ENCODE measurements at regions not wholly inside any gene's neighbourhood (a gene's known extent, or its start where the extent isn't known, plus 50 kb on each side); places are given as distances from the start of the nearest gene placed in this dataset.

DNA sequence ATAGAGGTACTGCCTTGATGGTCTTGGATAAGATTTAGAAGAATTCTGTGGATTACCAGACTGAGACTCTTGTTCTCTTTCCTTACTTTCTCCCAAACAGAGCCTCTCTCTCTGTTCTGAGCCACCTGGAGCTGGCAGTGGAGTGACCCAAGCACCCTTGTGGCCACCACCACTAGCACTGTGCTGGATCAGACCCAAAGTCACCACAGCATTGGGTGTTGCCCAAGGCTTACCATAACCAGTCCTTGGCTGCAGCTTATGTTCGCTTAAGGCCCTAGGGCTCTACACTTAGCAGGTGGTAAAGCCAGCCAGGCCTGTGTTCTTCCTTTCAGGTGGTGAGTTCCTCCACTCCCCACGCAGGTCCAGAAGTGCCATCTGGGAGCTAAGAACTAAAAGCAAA is 79.8 kb downstream of the SEM1 start:
- Histone ChIP-seq H3K14ac (ENCODE audit: low read length in 2 of 2) (no peak overlapping the region), H4K8ac (ENCODE audit: low read length) (no peak overlapping the region), H3K4me3 (ENCODE audit: insufficient read depth in 1 of 2, low read depth in 1 of 2, low read length in 2 of 2) (no peak overlapping the region), H3K27ac (ENCODE audit: low read length, poor library complexity, severe bottlenecking) (no peak overlapping the region), H2BK120ac (ENCODE audit: low read depth, low read length) (no peak overlapping the region), H3K9me3 (ENCODE audit: control insufficient read depth, low read length) (no peaks in the 10 kb centered on the region), H2BK15ac (ENCODE audit: low read depth, poor library complexity, severe bottlenecking) (no peak overlapping the region), H2AK5ac (ENCODE audit: low read length, severe bottlenecking) (no peak overlapping the region), H2BK5ac (ENCODE audit: low read depth, low read length, poor library complexity, severe bottlenecking) (no peak overlapping the region), H3K36me3 (ENCODE audit: control insufficient read depth in 1 of 2, insufficient read depth in 2 of 2, low read depth in 1 of 2, low read length in 2 of 2) (no peaks in the 10 kb centered on the region), H3K4me1 (ENCODE audit: control insufficient read depth, insufficient read depth, low read depth, low read length) (no peaks in the 10 kb centered on the region), H3K27me3 (ENCODE audit: control insufficient read depth in 1 of 2, insufficient read depth in 1 of 2, low read length in 2 of 2) (no peaks in the 10 kb centered on the region), H3K4ac (ENCODE audit: low read depth in 1 of 2, low read length in 2 of 2) (no peak overlapping the region), H2AFZ (ENCODE audit: low read depth, low read length) (no peak overlapping the region), H3K4me2 (ENCODE audit: low read length, poor library complexity, severe bottlenecking) (no peak overlapping the region), H3K9ac (ENCODE audit: low read length) (no peak overlapping the region), H4K91ac (ENCODE audit: low read length) (no peak overlapping the region), H3K79me1 (replicated peaks; ENCODE audit: low read length, poor library complexity, severe bottlenecking) (no peaks in the 10 kb centered on the region), H3K23ac (ENCODE audit: low read length in 2 of 2) (no peak overlapping the region), H3K18ac (ENCODE audit: low read depth in 1 of 2, low read length in 2 of 2) (no peak overlapping the region), H2BK12ac (ENCODE audit: low read length in 2 of 2) (no peak overlapping the region)
- 72% methylated on average over 2 of the region's 2 CpGs for WGBS
- no peak for DNase-seq

DNA sequence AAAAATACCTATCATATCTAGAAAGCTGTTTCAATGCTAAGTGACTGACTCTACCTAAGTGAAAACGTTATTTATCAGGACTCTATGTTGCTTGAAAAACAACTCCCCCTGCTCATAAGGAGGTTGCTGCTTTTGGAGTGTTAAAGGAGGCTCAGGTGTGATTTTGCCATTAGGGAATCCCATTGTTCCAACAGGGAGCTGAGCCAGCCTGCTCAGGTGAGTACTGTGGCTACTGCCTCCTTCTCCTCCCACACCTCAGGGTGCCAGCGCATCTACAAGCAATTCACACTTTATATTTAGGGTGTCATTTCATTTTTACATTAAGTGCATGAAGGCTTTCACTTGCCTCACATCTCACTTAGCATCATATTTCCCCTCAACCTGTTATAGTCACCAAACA is 84.7 kb downstream of the SEM1 start:
- Histone ChIP-seq H3K36me3 (ENCODE audit: control insufficient read depth in 1 of 2, insufficient read depth in 2 of 2, low read depth in 1 of 2, low read length in 2 of 2) (no peaks in the 10 kb centered on the region), H2BK5ac (ENCODE audit: low read depth, low read length, poor library complexity, severe bottlenecking) (no peak overlapping the region), H3K27me3 (ENCODE audit: control insufficient read depth in 1 of 2, insufficient read depth in 1 of 2, low read length in 2 of 2) (no peaks in the 10 kb centered on the region), H3K4me3 (ENCODE audit: insufficient read depth in 1 of 2, low read depth in 1 of 2, low read length in 2 of 2) (no peak overlapping the region), H2BK15ac (ENCODE audit: low read depth, poor library complexity, severe bottlenecking) (no peak overlapping the region), H3K4ac (ENCODE audit: low read depth in 1 of 2, low read length in 2 of 2) (no peak overlapping the region), H4K91ac (ENCODE audit: low read length) (no peak overlapping the region), H3K23ac (ENCODE audit: low read length in 2 of 2) (no peak overlapping the region), H3K27ac (ENCODE audit: low read length, poor library complexity, severe bottlenecking) (no peak overlapping the region), H3K14ac (ENCODE audit: low read length in 2 of 2) (no peak overlapping the region), H2AK5ac (ENCODE audit: low read length, severe bottlenecking) (no peak overlapping the region), H3K9me3 (ENCODE audit: control insufficient read depth, low read length) (peaks cover 5% of the 10 kb centered on the region), H3K9ac (ENCODE audit: low read length) (no peak overlapping the region), H3K4me2 (ENCODE audit: low read length, poor library complexity, severe bottlenecking) (no peak overlapping the region), H3K4me1 (ENCODE audit: control insufficient read depth, insufficient read depth, low read depth, low read length) (no peaks in the 10 kb centered on the region), H3K79me1 (replicated peaks; ENCODE audit: low read length, poor library complexity, severe bottlenecking) (no peaks in the 10 kb centered on the region), H3K18ac (ENCODE audit: low read depth in 1 of 2, low read length in 2 of 2) (no peak overlapping the region), H4K8ac (ENCODE audit: low read length) (no peak overlapping the region), H2BK12ac (ENCODE audit: low read length in 2 of 2) (no peak overlapping the region), H2BK120ac (ENCODE audit: low read depth, low read length) (no peak overlapping the region), H2AFZ (ENCODE audit: low read depth, low read length) (no peak overlapping the region)
- WGBS: 50% methylated on average over 1 of the region's 2 CpGs
- DNase-seq: no peak

DNA sequence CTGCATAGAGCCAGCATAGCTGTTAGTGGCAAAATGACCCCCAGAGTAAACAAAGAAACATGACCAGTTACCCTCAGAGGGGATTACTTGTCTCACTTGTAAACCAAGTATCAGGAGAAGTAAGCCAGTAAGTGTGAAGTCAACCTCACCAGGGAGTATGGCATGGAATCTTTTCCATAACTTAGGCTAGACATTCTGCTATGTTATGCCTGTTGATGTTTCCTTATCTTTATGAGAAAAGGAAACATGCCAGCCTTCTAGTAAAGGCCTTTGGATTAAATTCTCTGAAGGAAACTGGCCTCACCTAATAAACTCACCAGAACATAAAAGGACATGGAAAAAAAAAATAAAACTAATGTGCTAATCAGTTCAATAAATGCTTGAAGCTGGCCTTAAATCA is 87.7 kb downstream of the SEM1 start:
- no peak overlapping the region for H3K14ac ChIP-seq (ENCODE audit: low read length in 2 of 2)
- no peak overlapping the region for H3K9ac ChIP-seq (ENCODE audit: low read length)
- no peaks in the 10 kb centered on the region for H3K79me1 ChIP-seq (replicated peaks; ENCODE audit: low read length, poor library complexity, severe bottlenecking)
- H3K27me3 ChIP-seq (ENCODE audit: control insufficient read depth in 1 of 2, insufficient read depth in 1 of 2, low read length in 2 of 2): no peaks in the 10 kb centered on the region
- peaks cover 9% of the 10 kb centered on the region for H3K9me3 ChIP-seq (ENCODE audit: control insufficient read depth, low read length)
- no peak overlapping the region for H3K4ac ChIP-seq (ENCODE audit: low read depth in 1 of 2, low read length in 2 of 2)
- H2BK5ac ChIP-seq (ENCODE audit: low read depth, low read length, poor library complexity, severe bottlenecking): no peak overlapping the region
- H3K27ac ChIP-seq (ENCODE audit: low read length, poor library complexity, severe bottlenecking): no peak overlapping the region
- H4K8ac ChIP-seq (ENCODE audit: low read length): no peak overlapping the region
- H3K36me3 ChIP-seq (ENCODE audit: control insufficient read depth in 1 of 2, insufficient read depth in 2 of 2, low read depth in 1 of 2, low read length in 2 of 2): no peaks in the 10 kb centered on the region
- no peak overlapping the region for H2AFZ ChIP-seq (ENCODE audit: low read depth, low read length)
- H3K4me1 ChIP-seq (ENCODE audit: control insufficient read depth, insufficient read depth, low read depth, low read length): no peaks in the 10 kb centered on the region
- no peak for DNase-seq
- H2BK120ac ChIP-seq (ENCODE audit: low read depth, low read length): no peak overlapping the region
- H4K91ac ChIP-seq (ENCODE audit: low read length): no peak overlapping the region
- no peak overlapping the region for H3K4me2 ChIP-seq (ENCODE audit: low read length, poor library complexity, severe bottlenecking)
- H3K23ac ChIP-seq (ENCODE audit: low read length in 2 of 2): no peak overlapping the region
- no peak overlapping the region for H3K18ac ChIP-seq (ENCODE audit: low read depth in 1 of 2, low read length in 2 of 2)
- H2BK12ac ChIP-seq (ENCODE audit: low read length in 2 of 2): no peak overlapping the region
- no peak overlapping the region for H2BK15ac ChIP-seq (ENCODE audit: low read depth, poor library complexity, severe bottlenecking)
- H2AK5ac ChIP-seq (ENCODE audit: low read length, severe bottlenecking): no peak overlapping the region
- H3K4me3 ChIP-seq (ENCODE audit: insufficient read depth in 1 of 2, low read depth in 1 of 2, low read length in 2 of 2): no peak overlapping the region

DNA sequence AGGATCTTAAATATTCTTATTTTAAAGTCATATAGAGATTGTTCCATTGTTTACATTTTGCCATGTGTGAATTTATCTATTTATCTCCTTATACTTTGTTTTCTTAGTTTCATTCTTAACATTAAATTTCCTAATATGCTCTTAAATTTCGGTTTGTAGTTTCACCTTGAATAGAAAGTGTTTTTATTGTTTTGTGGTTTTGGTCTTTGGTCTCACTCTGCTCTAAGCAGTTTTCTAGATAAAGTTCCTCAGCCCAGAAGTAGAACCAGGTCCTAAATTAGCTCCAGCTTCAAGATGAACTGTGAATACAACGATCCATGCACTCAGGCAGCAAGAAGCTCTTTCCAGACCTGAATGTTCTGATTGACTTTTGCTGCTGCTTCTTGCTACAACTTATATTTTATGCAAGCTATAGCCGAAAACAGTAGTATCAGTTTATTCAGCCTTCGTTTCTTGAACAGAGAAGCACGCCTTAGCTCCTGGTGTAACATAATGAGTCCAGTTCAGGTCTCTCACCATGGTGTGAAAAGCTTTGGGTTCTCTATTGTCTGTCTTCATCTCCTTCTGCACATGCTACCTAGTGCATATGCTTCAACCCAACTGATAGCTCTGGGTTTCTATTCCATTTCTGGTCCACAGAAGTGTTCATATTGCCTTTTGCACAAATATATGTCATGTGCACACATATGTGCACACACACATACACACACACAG is 95.3 kb downstream of the SEM1 start:
- Histone ChIP-seq H2BK15ac (ENCODE audit: low read depth, poor library complexity, severe bottlenecking) (no peak overlapping the region), H3K27me3 (ENCODE audit: control insufficient read depth in 1 of 2, insufficient read depth in 1 of 2, low read length in 2 of 2) (no peaks in the 10 kb centered on the region), H3K36me3 (ENCODE audit: control insufficient read depth in 1 of 2, insufficient read depth in 2 of 2, low read depth in 1 of 2, low read length in 2 of 2) (no peaks in the 10 kb centered on the region), H2BK5ac (ENCODE audit: low read depth, low read length, poor library complexity, severe bottlenecking) (no peak overlapping the region), H3K4me2 (ENCODE audit: low read length, poor library complexity, severe bottlenecking) (no peak overlapping the region), H2AFZ (ENCODE audit: low read depth, low read length) (no peak overlapping the region), H2BK120ac (ENCODE audit: low read depth, low read length) (no peak overlapping the region), H3K9ac (ENCODE audit: low read length) (no peak overlapping the region), H3K9me3 (ENCODE audit: control insufficient read depth, low read length) (peaks cover 2% of the 10 kb centered on the region), H4K8ac (ENCODE audit: low read length) (no peak overlapping the region), H2BK12ac (ENCODE audit: low read length in 2 of 2) (no peak overlapping the region), H3K14ac (ENCODE audit: low read length in 2 of 2) (no peak overlapping the region), H4K91ac (ENCODE audit: low read length) (no peak overlapping the region), H3K18ac (ENCODE audit: low read depth in 1 of 2, low read length in 2 of 2) (no peak overlapping the region), H2AK5ac (ENCODE audit: low read length, severe bottlenecking) (no peak overlapping the region), H3K79me1 (replicated peaks; ENCODE audit: low read length, poor library complexity, severe bottlenecking) (no peaks in the 10 kb centered on the region), H3K27ac (ENCODE audit: low read length, poor library complexity, severe bottlenecking) (no peak overlapping the region), H3K23ac (ENCODE audit: low read length in 2 of 2) (no peak overlapping the region), H3K4me3 (ENCODE audit: insufficient read depth in 1 of 2, low read depth in 1 of 2, low read length in 2 of 2) (no peak overlapping the region), H3K4ac (ENCODE audit: low read depth in 1 of 2, low read length in 2 of 2) (no peak overlapping the region), H3K4me1 (ENCODE audit: control insufficient read depth, insufficient read depth, low read depth, low read length) (no peaks in the 10 kb centered on the region)
- 87% methylated on average over 4 of the region's 5 CpGs for WGBS
- DNase-seq: no peak
